OCI-LY7 (cell line): ENCODE measurements at regions not wholly inside any gene's neighbourhood (a gene's known extent, or its start where the extent isn't known, plus 50 kb on each side); places are given as distances from the start of the nearest gene placed in this dataset.

ENCODE experiments used
- CTCF ChIP-seq: fragments of 200-600 bp; sonication (generic); conservative IDR thresholded peaks from 2 replicates; pipeline ENCODE4 v1.5.1; 2014; ENCODE audit warnings: mild to moderate bottlenecking, antibody characterized with exemption, low read length, moderate library complexity, mixed read lengths
- EZH2phosphoT487 ChIP-seq: fragments of 200-600 bp; sonication (generic); IDR thresholded peaks from 2 replicates; pipeline ENCODE4 v1.6.1; 2018; ENCODE audit warnings: low read depth, borderline replicate concordance, mild to moderate bottlenecking, mixed run types, antibody characterized with exemption, low read length, moderate library complexity, mixed read lengths

- TF ChIP-seq CTCF (no peak), EZH2phosphoT487 (no peak)
Measured at GRCh38 chr10:4127518-4128315, 342.7 kb upstream of the KLF6 start.
